ENCODE measurements at regions not wholly inside any gene's neighbourhood (a gene's known extent, or its start where the extent isn't known, plus 50 kb on each side); places are given as distances from the start of the nearest gene placed in this dataset.

GRCh38 chr13:46996316-46997030 lies 99.6 kb upstream of the HTR2A start:
- no peak for TF ChIP-seq CTCF (IDR thresholded peaks at IDR 0.05; ENCODE audit: insufficient read depth, low read depth, low read length)
- no peak for TF ChIP-seq EZH2 (IDR thresholded peaks at IDR 0.05; ENCODE audit: insufficient read depth, low read length)

All from astrocyte (in vitro differentiated cells and primary cell).